Heart right ventricle (tissue), 16 donors: ENCODE measurements at regions not wholly inside any gene's neighbourhood (a gene's known extent, or its start where the extent isn't known, plus 50 kb on each side); places are given as distances from the start of the nearest gene placed in this dataset.

Experiments used
- ATAC-seq, 8 donors: fragments of 200-7000 bp; cut with Tn5 transposase; one replicate each; pipeline ENCODE4 v1.9.1; 2020; ENCODE audit warnings: mild to moderate bottlenecking in 8 of 8, moderate library complexity in 8 of 8, moderate number of reproducible peaks in 1 of 8
- DNase-seq, 2 donors: peaks; one replicate each; pipeline ENCODE4 v3.0.0-alpha.2; 2020
- H3K27ac ChIP-seq, 10 donors: fragments of 200-600 bp; sonication (generic) in 2 of 10; one replicate each; pipeline versions ENCODE4 v1.5.0 to v1.8.0; 2020 to 2022; ENCODE audit warnings: mild to moderate bottlenecking in 3 of 10
- H3K27me3 ChIP-seq, 7 donors: fragments of 200-600 bp; one replicate each; pipeline ENCODE4 v1.8.0; 2021 to 2022; ENCODE audit warnings: mild to moderate bottlenecking in 2 of 7
- H3K36me3 ChIP-seq, 9 donors: fragments of 200-600 bp; sonication (generic) in 1 of 9; one replicate each; pipeline versions ENCODE4 v1.5.0 to v1.8.0; 2020 to 2022; ENCODE audit warnings: mild to moderate bottlenecking in 2 of 9
- H3K4me1 ChIP-seq, 9 donors: fragments of 200-600 bp; sonication (generic) in 1 of 9; one replicate each; pipeline versions ENCODE4 v1.5.0 to v1.8.0; 2020 to 2022; ENCODE audit warnings: mild to moderate bottlenecking in 4 of 9
- H3K4me3 ChIP-seq, 10 donors: fragments of 200-600 bp; sonication (generic) in 2 of 10; one replicate each; pipeline versions ENCODE4 v1.5.0 to v1.8.0; 2020 to 2022; ENCODE audit warnings: mild to moderate bottlenecking in 7 of 10, moderate library complexity in 2 of 10
- H3K9me3 ChIP-seq, 11 donors: fragments of 200-600 bp in 10 of 11; sonication (generic) in 2 of 11; one replicate each; pipeline versions ENCODE4 v1.5.0 to v1.8.0; 2013 to 2022; ENCODE audit warnings: mild to moderate bottlenecking in 2 of 11, control low read depth in 1 of 11, moderate library complexity in 1 of 11
- CTCF ChIP-seq, 9 donors: fragments of 200-600 bp; sonication (generic) in 2 of 9; IDR thresholded peaks; one replicate each; pipeline versions ENCODE4 v1.5.0 to v1.8.0; 2021 to 2022; ENCODE audit warnings: antibody characterized with exemption in 9 of 9, mild to moderate bottlenecking in 5 of 9, moderate library complexity in 1 of 9
- WGBS, 2 donors: extraction: QIAGEN DNeasy Blood & Tissue Kit; methylation state at CpG; one replicate each; pipeline ENCODE4 v1.1.7; 2013; ENCODE audit warnings: inconsistent platforms in 1 of 2; 5-methylcytosine and 5-hydroxymethylcytosine counted together
- intact Hi-C, 10 donors: fragments of 100-400 bp; cut with DNase I; formaldehyde crosslinking; loops; one replicate each; pipeline versions ENCODE4 v1.11.1 to v1.14.2; 2022
- donor health status: Arrhythmogenic right ventricular cardiomyopathy.
- donor health status: ischemic (EF 13 %, LVEDD 7.1; RV severe dilation, severe dysfunction).
- donor health status: healthy with polysubstance abuse.
- donor health status: DM: no; HTN: yes; CAD: no.
- donor health status: DM: no; HTN: no; CAD: no.
- donor health status: ischemic (EF 25% LVEDD 6.9; RV normal size, moderate dysfunction).
- donor health status: ischemic (EF 25% LVEDD 5.7; RV mildly dilated, moderate dysfunction).
- donor health status: healthy.
- donor health status: DM: yes; HTN: yes; CAD: no.
- donor health status: Ischemic cardiomyopathy.
- donor health status: ischemic (EF 35%, LVEDD 5.7; RV mildly dilated, moderate dysfunction).
- donor health status: nonischemic (EF 11% LVEDD 7.7; RV severe dilation, severe dysfunction).
- donor health status: DM: yes; HTN: yes; CAD: no.
- donor health status: PGD.
- donor health status: ischemic (EF 29% LVEDD 5.4; RV normal size, mild dysfunction).
- donor health status: nonischemic (EF 23%, LVEDD 6.1; RV moderate dilation, normal function).

DNA sequence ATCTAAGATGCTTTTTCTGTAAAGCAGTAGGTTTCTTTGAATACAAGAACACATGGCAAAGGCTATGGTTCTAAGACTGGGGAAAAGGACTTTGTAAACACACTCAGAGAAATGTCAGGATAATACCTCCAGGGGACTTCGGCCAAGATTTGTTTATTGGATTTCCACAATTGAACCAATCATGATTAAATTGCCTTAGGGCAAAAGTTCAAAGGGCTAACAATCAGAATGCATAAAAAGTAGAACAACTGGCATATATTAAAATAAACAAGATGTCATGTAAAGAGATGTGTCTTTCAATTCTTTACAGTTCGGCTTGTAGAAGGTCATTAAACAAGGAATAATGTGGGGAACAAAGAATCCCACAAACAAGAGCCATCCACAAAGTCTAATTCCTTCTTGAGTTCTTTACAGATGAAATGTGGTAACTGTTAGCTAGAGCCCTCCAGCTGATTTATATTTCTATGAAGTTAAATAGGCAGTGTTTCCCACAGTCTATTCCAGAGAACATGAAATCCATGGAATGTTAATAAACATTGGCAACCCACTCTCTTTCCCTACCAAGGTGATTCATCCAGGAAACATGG lies 565.5 kb downstream of the ZNF608 start:
- intact Hi-C loops, result no loop called here
- ATAC-seq (no peak), DNase-seq (no peak)
- no peaks in the 10 kb centered on the region for H3K27me3 ChIP-seq
- 85 to 90% methylated on average over 2 of the region's 2 CpGs for WGBS, 2 donors
- H3K4me3 ChIP-seq, result no peak overlapping the region
- no peak overlapping the region for H3K27ac ChIP-seq
- no peak for TF ChIP-seq CTCF (IDR thresholded peaks at IDR 0.05)
- H3K36me3 ChIP-seq, result no peaks in the 10 kb centered on the region
- peaks cover 0 to 4% (median 0%) of the 10 kb centered on the region in 11 donors for H3K9me3 ChIP-seq
- H3K4me1 ChIP-seq, result peaks cover 0 to 6% (median 0%) of the 10 kb centered on the region in 9 donors

DNA sequence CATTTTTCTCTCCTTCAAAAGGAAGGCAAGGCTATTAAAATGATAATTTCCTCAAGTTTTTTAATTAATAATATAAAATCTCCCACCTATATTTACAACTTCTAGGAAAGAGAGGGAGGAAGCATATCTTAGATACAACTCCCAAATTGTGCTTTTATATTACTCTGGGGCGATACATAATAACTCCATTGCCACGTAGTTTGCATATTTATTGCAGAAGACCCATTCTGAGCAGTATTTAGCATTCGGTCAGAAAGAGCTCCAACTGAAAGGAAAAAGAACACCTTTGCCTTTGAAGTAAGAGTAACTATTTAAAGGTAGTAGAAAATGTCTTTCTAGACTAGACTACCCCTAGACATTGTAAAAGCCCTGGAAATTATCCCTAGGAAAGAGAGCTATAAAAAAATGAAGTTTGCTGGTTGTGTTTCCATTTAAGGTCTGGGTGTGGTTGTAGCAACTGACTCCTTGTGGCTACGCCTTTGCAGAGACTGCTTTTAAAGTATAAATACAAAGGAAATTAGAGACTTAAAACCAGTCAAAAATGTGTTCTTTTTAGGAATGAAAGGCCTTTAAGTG lies 566.1 kb downstream of the ZNF608 start:
- 84 to 93% methylated on average over 4 of the region's 4 CpGs for WGBS, 2 donors
- no peak for DNase-seq

DNA sequence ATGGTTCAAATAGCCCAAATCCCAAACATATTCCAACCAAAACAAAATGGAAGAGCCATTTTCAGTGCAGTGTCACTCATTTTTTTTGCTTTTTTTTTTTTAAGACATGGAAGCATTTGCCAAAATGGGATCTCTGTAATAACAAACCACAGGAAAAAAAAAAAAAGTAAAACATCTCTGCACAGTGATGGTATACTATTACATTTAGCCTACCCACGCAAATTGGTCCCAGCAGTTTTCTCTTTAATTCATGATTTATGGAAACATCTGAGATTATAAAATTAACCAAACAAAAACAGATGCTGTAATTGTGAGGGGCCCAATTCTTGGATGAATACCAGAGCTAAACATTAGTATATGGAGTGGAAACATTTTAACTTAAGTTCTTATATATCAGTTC lies 566.6 kb downstream of the ZNF608 start:
- Histone ChIP-seq H3K4me1 (peaks cover 0 to 6% (median 0%) of the 10 kb centered on the region in 9 donors), H3K27ac (no peak overlapping the region), H3K27me3 (no peaks in the 10 kb centered on the region), H3K9me3 (peaks cover 0 to 5% (median 0%) of the 10 kb centered on the region in 11 donors), H3K4me3 (no peak overlapping the region), H3K36me3 (no peaks in the 10 kb centered on the region)
- no peak for DNase-seq
- intact Hi-C loops, result loop anchor here in 1 of 10 donors (10.0 kb wide), 1 partner anchor 505 kb away; no protein-coding TSS in a partner anchor
- no peak for TF ChIP-seq CTCF (IDR thresholded peaks at IDR 0.05)
- ATAC-seq, result no peak
- WGBS, 2 donors, result 41 to 43% methylated on average over 1 of the region's 1 CpG

More for the DNA sequence above, 566.1 kb downstream of the ZNF608 start:
- Histone ChIP-seq H3K27ac (no peak overlapping the region), H3K9me3 (peaks cover 0 to 4% (median 0%) of the 10 kb centered on the region in 11 donors), H3K4me1 (peaks cover 0 to 6% (median 0%) of the 10 kb centered on the region in 9 donors), H3K27me3 (no peaks in the 10 kb centered on the region), H3K4me3 (no peak overlapping the region), H3K36me3 (no peaks in the 10 kb centered on the region)
- TF ChIP-seq CTCF (IDR thresholded peaks at IDR 0.05), result no peak
- no peak for ATAC-seq
- intact Hi-C loops, result no loop called here

- ATAC-seq, result no peak
- no peak for TF ChIP-seq CTCF (IDR thresholded peaks at IDR 0.05)
- Histone ChIP-seq H3K4me1 (peaks cover 0 to 6% (median 0%) of the 10 kb centered on the region in 9 donors), H3K9me3 (peaks cover 0 to 17% (median 1%) of the 10 kb centered on the region in 11 donors), H3K27ac (no peak overlapping the region), H3K27me3 (no peaks in the 10 kb centered on the region), H3K4me3 (no peak overlapping the region), H3K36me3 (no peaks in the 10 kb centered on the region)
- no peak for DNase-seq
- intact Hi-C loops, result loop anchor here in 1 of 10 donors (10.0 kb wide), 1 partner anchor 503 kb away; no protein-coding TSS in a partner anchor
Observed at GRCh38 chr5:124178050-124178449, 568.4 kb downstream of the ZNF608 start.
